CD1c-positive myeloid dendritic cell (primary cell): ENCODE measurements at regions not wholly inside any gene's neighbourhood (a gene's known extent, or its start where the extent isn't known, plus 50 kb on each side); places are given as distances from the start of the nearest gene placed in this dataset.
"Not testable (repeated sequence)": the region's sequence is repeated elsewhere in the genome, so short reads cannot be mapped to it uniquely, and the experiment has no call there.

Source experiments
- DNase-seq: peaks from one replicate; pipeline ENCODE4 v3.0.0-alpha.2; 2016; ENCODE audit errors: extremely low spot score

GRCh38 chr3:3447641-3448040, 268.1 kb upstream of the CRBN start:
- no peak for DNase-seq

GRCh38 chr3:3446251-3446650, 266.8 kb upstream of the CRBN start:
- DNase-seq: no peak

- DNase-seq: no peak
Measured at GRCh38 chr3:3443482-3443881, 264.0 kb upstream of the CRBN start.

GRCh38 chr3:3433711-3434110, 254.2 kb upstream of the CRBN start:
- no peak for DNase-seq

- DNase-seq: no peak
Measured at GRCh38 chr3:3429841-3430240, 250.3 kb upstream of the CRBN start.

DNA sequence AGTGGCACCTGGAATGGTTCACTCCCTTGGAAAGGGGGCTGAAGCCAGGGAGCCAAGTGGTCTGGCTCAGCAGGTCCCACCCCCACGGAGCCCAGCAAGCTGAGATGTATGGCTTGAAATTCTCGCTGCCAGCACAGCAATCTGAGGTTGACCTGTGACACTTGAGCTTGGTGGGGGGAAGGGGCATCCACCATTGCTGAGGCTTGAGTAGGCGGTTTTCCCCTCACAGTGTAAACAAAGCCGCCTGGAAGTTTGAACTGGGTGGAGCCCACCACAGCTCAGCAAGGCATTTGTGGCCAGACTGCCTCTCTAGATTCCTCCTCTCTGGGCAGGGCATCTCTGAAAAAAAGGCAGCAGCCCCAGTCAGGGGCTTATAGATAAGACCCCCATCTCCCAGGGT, 228.2 kb upstream of the CRBN start:
- DNase-seq: not testable (repeated sequence)

- DNase-seq: no peak
Measured at GRCh38 chr3:3405131-3405530, 225.6 kb upstream of the CRBN start.

DNA sequence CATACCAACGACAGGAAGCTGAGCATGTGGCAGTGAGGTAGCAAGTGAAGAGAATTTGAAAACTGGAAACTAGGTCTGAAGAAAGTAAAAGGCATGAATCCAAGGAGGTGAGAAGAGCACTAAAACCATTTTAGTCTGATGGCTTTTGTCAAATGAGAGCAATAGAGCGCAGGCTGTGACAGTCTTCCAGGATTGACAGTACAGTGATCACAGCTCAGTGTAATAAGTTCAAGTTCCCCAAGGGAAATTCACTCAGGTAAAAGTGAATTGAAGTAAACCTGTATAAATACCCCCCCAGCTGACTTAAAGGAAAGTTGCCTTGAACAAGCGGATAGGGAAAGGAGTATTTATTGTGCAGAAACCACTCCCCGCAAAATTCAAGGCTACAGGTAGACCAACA, 224.2 kb upstream of the CRBN start:
- DNase-seq: no peak

DNA sequence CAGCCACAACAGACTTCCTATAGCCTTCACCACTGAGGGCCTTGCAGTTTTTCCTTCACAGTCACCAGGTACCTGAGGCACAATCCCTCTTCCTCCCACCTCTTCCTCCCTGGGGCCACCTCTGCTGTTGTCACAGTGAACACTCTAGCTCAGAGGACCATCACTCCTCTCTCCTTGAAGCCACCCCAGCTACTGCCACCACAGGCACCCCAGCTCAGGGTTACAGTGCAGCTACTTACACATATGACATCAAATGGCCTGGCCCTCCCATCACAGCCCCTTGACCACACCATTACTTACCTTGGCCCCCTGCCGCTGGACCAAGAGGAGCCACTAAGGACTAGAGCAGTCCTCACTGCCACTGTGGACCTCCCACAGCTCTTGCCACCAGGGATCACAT, 213.5 kb upstream of the CRBN start:
- DNase-seq: no peak

GRCh38 chr3:3383461-3383860, 204.0 kb upstream of the CRBN start:
- DNase-seq: no peak

- no peak for DNase-seq
Measured at GRCh38 chr3:3372210-3372777, 192.8 kb upstream of the CRBN start.

GRCh38 chr3:3368306-3368705, 188.8 kb upstream of the CRBN start:
- no peak for DNase-seq

GRCh38 chr3:3366386-3366785, 186.9 kb upstream of the CRBN start:
- no peak for DNase-seq

- DNase-seq: no peak
Measured at GRCh38 chr3:3365716-3366115, 186.2 kb upstream of the CRBN start.

DNA sequence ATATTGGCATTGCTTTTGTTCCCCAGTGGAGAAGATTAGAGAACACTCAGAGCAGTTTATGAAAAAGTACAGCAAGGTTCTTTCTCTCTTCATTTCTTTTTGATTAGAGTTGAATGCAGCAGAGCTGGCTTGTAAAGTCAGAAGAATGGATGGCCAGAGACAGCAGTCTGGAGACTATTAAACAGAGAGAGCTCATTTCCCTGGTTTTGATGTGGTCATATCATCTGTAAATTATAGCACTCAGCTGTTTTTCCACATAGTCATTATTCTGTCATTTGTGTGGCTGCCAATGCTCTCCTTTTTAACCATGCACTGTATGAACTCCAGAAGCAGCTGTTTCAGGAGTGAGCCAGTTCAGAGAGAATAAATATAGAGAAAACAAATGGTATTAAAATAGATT, 177.4 kb upstream of the CRBN start:
- no peak for DNase-seq

- DNase-seq: no peak
Measured at GRCh38 chr3:3355442-3355841, 176.0 kb upstream of the CRBN start.

DNA sequence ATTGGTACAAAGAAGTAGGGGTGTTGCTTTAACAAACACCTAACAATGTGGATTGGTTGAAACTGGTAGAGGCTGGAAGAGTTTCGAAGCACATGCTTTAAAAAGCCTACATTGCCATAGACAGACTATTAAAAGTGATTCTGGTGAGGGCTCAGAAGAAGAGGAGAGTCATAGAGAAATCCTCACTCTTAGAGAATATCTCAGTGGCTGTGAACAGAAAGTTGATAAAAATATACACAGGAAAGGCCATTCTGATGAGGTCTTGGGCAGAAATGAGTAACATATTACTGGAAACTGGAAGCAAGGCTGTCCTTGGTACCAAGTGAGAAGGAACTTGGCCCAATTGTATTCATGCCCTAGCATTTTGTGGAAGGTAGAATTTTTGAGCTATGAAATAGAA, 173.7 kb upstream of the CRBN start:
- no peak for DNase-seq

DNA sequence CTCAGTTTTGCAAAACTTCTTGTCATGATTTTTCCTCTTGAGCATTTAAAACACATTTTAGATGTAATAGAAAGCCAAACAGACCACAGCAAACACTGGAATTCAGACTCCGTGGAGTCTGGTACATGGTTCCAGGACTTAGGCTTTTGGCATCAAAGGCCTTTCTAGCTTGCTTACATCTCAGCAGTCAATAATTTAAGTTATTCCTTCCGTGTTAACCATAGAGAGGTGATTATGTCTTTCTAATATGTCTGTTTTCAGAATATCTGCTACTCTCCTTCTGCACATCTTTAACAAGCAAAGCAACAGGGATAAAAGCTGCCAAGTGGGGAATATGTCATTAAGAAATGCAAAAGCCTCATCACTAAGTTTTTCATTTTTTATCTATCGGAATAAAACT, 171.7 kb upstream of the CRBN start:
- no peak for DNase-seq

- DNase-seq: not testable (repeated sequence)
Measured at GRCh38 chr3:3347056-3347455, 167.6 kb upstream of the CRBN start.

DNA sequence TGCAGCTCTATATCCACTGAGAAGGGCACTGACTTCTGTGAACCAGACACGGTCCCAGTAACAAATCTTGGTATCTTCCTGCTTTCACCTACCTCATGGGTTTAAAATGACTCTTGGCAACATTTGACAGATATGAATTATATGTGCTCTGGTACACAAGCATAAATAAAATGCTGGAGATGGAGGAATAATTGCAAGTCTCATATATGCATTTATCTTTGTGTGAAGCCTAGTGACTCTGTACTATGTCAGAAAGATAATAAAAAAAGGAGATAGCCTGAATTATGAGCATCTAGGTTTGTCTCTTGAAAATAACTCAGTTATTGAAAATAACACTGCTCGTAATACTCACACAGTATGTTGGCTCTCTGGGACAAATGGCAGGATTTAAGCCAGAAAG, 167.1 kb upstream of the CRBN start:
- DNase-seq: no peak

DNA sequence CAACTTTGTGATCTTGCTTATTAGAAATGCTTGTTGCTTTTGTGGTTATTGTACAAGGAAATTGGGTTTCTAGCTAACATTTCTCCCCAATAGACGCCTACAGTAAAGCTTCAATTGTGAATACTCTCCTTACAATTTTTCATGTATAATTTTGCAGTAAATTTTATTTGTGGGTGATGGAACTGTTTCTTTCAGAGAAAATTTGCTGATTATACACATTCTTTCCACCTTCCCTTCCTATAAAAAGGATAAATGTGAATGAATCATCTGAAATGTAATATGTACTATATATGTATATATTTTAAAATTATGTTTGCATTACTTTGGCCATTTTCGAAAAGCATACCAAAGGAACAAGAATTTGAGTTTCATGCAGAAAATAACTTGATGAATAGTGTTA, 162.7 kb upstream of the CRBN start:
- DNase-seq: no peak

- DNase-seq: no peak
Measured at GRCh38 chr3:3340965-3341895, 161.7 kb upstream of the CRBN start.

- no peak for DNase-seq
Measured at GRCh38 chr3:3340526-3340925, 161.0 kb upstream of the CRBN start.

DNA sequence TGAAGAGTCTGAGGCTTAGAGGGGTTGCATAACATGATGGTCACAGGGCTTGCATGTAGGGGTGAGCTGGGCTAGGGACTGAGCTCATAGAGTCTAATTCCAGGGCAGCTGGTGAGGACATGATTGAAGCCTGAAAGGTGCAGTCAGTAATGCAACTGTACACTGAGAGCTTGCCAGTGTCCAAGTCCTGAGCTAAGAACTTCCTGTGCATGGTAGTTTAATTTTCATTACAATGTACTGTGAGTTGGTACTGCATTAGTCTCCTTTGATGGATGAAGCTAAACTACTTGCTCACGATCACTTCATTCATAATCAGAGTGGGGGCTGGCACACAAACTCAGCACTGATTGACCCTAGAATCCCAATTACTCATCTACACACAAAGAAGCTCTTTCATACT, 156.4 kb upstream of the CRBN start:
- DNase-seq: no peak
